ENCODE measurements at regions not wholly inside any gene's neighbourhood (a gene's known extent, or its start where the extent isn't known, plus 50 kb on each side); places are given as distances from the start of the nearest gene placed in this dataset.
A peak's percentile ranks its signal among the peaks of the same experiment; 100 is the strongest.

GRCh38 chr12:54127538-54128259 is 61.1 kb downstream of the SMUG1 start:
- CTCF ChIA-PET, result interaction anchor here (0.6 to 1.5 kb wide), 2 partner anchors 74 to 438 kb away, joined by 3 to 4 read pairs; no protein-coding TSS in a partner anchor

GRCh38 chr12:54128416-54128815 is 60.4 kb downstream of the SMUG1 start:
- Mint-ChIP-seq H3K36me3 (ENCODE audit: insufficient read depth, unreplicated experiment) (no peaks in the 10 kb centered on the region), H3K4me3 (ENCODE audit: unreplicated experiment) (peak overlapping the region; percentile 14), H3K4me1 (ENCODE audit: low read depth, unreplicated experiment) (peaks cover 21% of the 10 kb centered on the region), H3K27me3 (ENCODE audit: insufficient read depth, unreplicated experiment) (no peaks in the 10 kb centered on the region), H3K27ac (ENCODE audit: unreplicated experiment) (peak overlapping the region; percentile 58), H3K9me3 (ENCODE audit: unreplicated experiment) (no peaks in the 10 kb centered on the region)
- intact Hi-C loops (cut with micrococcal nuclease; ENCODE audit: unreplicated experiment), result no loop called here
- no peak overlapping the region for H3K4me3 ChIP-seq (ENCODE audit: low read depth, low read length)
- H3K27me3 ChIP-seq (replicated peaks; ENCODE audit: control insufficient read depth, insufficient read depth, low read length), result no peaks in the 10 kb centered on the region
- ChIA-PET CTCF (interaction anchor here (1.5 kb wide), 1 partner anchor 73 kb away, joined by 4 read pairs; no protein-coding TSS in a partner anchor), POLR2A (no interaction called here)
- H3K36me3 ChIP-seq (ENCODE audit: control insufficient read depth, insufficient read depth, low read length), result no peaks in the 10 kb centered on the region; the same call in 1 of the 2 replicates
- TF ChIP-seq CTCF (IDR thresholded peaks at IDR 0.05; ENCODE audit: insufficient read depth in 1 of 2, low read depth in 1 of 2, low read length in 1 of 2, severe bottlenecking in 1 of 2, unreplicated experiment in 1 of 2), result no peak
- no peak for DNase-seq
- H3K9me3 ChIP-seq, result no peaks in the 10 kb centered on the region
- peaks cover 53% of the 10 kb centered on the region for H3K4me1 ChIP-seq
- no TSS peak for BruUV-seq (replicated peaks)

More at GRCh38 chr12:54127538-54128259, 61.1 kb downstream of the SMUG1 start:
- Mint-ChIP-seq H3K27ac (ENCODE audit: unreplicated experiment) (peak overlapping the region; percentile 32), H3K4me3 (ENCODE audit: unreplicated experiment) (no peak overlapping the region), H3K27me3 (ENCODE audit: insufficient read depth, unreplicated experiment) (no peaks in the 10 kb centered on the region), H3K36me3 (ENCODE audit: insufficient read depth, unreplicated experiment) (no peaks in the 10 kb centered on the region), H3K4me1 (ENCODE audit: low read depth, unreplicated experiment) (peaks cover 14% of the 10 kb centered on the region), H3K9me3 (ENCODE audit: unreplicated experiment) (no peaks in the 10 kb centered on the region)
- H3K4me1 ChIP-seq, result peaks cover 46% of the 10 kb centered on the region
- intact Hi-C loops (cut with micrococcal nuclease; ENCODE audit: unreplicated experiment), result no loop called here
- DNase-seq, result no peak
- no peaks in the 10 kb centered on the region; the same call in 1 of the 2 replicates for H3K36me3 ChIP-seq (ENCODE audit: control insufficient read depth, insufficient read depth, low read length)
- H3K4me3 ChIP-seq (ENCODE audit: low read depth, low read length), result no peak overlapping the region
- H3K9me3 ChIP-seq, result no peaks in the 10 kb centered on the region
- no peaks in the 10 kb centered on the region for H3K27me3 ChIP-seq (replicated peaks; ENCODE audit: control insufficient read depth, insufficient read depth, low read length)
- no peak for TF ChIP-seq CTCF (IDR thresholded peaks at IDR 0.05; ENCODE audit: insufficient read depth in 1 of 2, low read depth in 1 of 2, low read length in 1 of 2, severe bottlenecking in 1 of 2, unreplicated experiment in 1 of 2)
- no TSS peak for BruUV-seq (replicated peaks)
- POLR2A ChIA-PET, result no interaction called here

- Histone ChIP-seq H3K4me1 (peaks cover 61% of the 10 kb centered on the region), H3K36me3 (ENCODE audit: control insufficient read depth, insufficient read depth, low read length) (no peaks in the 10 kb centered on the region; the same call in 1 of the 2 replicates), H3K9me3 (no peaks in the 10 kb centered on the region), H3K4me3 (ENCODE audit: low read depth, low read length) (no peak overlapping the region), H3K27me3 (replicated peaks; ENCODE audit: control insufficient read depth, insufficient read depth, low read length) (no peaks in the 10 kb centered on the region)
- no TSS peak for BruUV-seq (replicated peaks)
- Mint-ChIP-seq H3K36me3 (ENCODE audit: insufficient read depth, unreplicated experiment) (no peaks in the 10 kb centered on the region), H3K27me3 (ENCODE audit: insufficient read depth, unreplicated experiment) (no peaks in the 10 kb centered on the region), H3K9me3 (ENCODE audit: unreplicated experiment) (no peaks in the 10 kb centered on the region), H3K4me1 (ENCODE audit: low read depth, unreplicated experiment) (peaks cover 29% of the 10 kb centered on the region), H3K4me3 (ENCODE audit: unreplicated experiment) (peak overlapping the region; percentile 14), H3K27ac (ENCODE audit: unreplicated experiment) (peak overlapping the region; percentile 58)
- intact Hi-C loops (cut with micrococcal nuclease; ENCODE audit: unreplicated experiment), result no loop called here
- DNase-seq, result no peak
- POLR2A ChIA-PET, result interaction anchor here (0.6 kb wide), 1 partner anchor 203 kb away, joined by 3 read pairs; no protein-coding TSS in a partner anchor
- CTCF ChIA-PET, result interaction anchor here (1.5 kb wide), 1 partner anchor 72 kb away, joined by 4 read pairs; no protein-coding TSS in a partner anchor
- TF ChIP-seq CTCF (IDR thresholded peaks at IDR 0.05; ENCODE audit: insufficient read depth in 1 of 2, low read depth in 1 of 2, low read length in 1 of 2, severe bottlenecking in 1 of 2, unreplicated experiment in 1 of 2), result no peak
These were observed 59.5 kb downstream of the SMUG1 start for GRCh38 chr12:54129028-54129903.

Measured in Caco-2 (cell line).